ENCODE measurements at regions not wholly inside any gene's neighbourhood (a gene's known extent, or its start where the extent isn't known, plus 50 kb on each side); places are given as distances from the start of the nearest gene placed in this dataset.

- TF ChIP-seq SP1 (IDR thresholded peaks at IDR 0.05), result no peak
- TF ChIP-seq SP1 (CRISPR knock-in tag; IDR thresholded peaks at IDR 0.05), result peak; percentile 31; the same call in 1 of the 2 replicates
- TF ChIP-seq NAIF1 (CRISPR knock-in tag; IDR thresholded peaks at IDR 0.05; ENCODE audit: borderline replicate concordance), result 0 out of 2 replicates have a peak, but pooled peaks have one; percentile 30
- no peak for TF ChIP-seq SP4 (CRISPR knock-in tag; IDR thresholded peaks at IDR 0.05)
- no peak for TF ChIP-seq MLXIP (CRISPR knock-in tag; IDR thresholded peaks at IDR 0.05; ENCODE audit: borderline replicate concordance)
- peak; percentile 77 for TF ChIP-seq SIX4 (CRISPR knock-in tag; IDR thresholded peaks at IDR 0.05)
- peak; percentile 76; the same call in 1 of the 2 replicates for TF ChIP-seq ZSCAN5A (CRISPR knock-in tag; IDR thresholded peaks at IDR 0.05; ENCODE audit: borderline replicate concordance)
- TF ChIP-seq FOSL2 (CRISPR knock-in tag; IDR thresholded peaks at IDR 0.05), result peak; percentile 83
- no peak; the same call in 1 of the 2 replicates for TF ChIP-seq ZNF430 (CRISPR knock-in tag; IDR thresholded peaks at IDR 0.05)
- TF ChIP-seq MYNN (CRISPR knock-in tag; IDR thresholded peaks at IDR 0.05; ENCODE audit: low read depth), result no peak
- no peak for TF ChIP-seq USF2 (IDR thresholded peaks at IDR 0.05; ENCODE audit: low read depth, low read length)
- no peak; the same call in 1 of the 2 replicates for TF ChIP-seq USF2 (CRISPR knock-in tag; IDR thresholded peaks at IDR 0.05; ENCODE audit: borderline replicate concordance)
- TF ChIP-seq FOXK2 (IDR thresholded peaks at IDR 0.05), result 0 out of 2 replicates have a peak, but pooled peaks have one; percentile 12
- no peak for TF ChIP-seq ZNF891 (CRISPR knock-in tag; IDR thresholded peaks at IDR 0.05)
- TF ChIP-seq TRIM24 (CRISPR knock-in tag; IDR thresholded peaks at IDR 0.05), result peak; percentile 85
- no peak; the same call in 1 of the 2 replicates for TF ChIP-seq RXRA (CRISPR knock-in tag; IDR thresholded peaks at IDR 0.05)
- no peak for TF ChIP-seq ZNF263 (CRISPR knock-in tag; IDR thresholded peaks at IDR 0.05)
- no peak for TF ChIP-seq ZNF639 (CRISPR knock-in tag; conservative IDR thresholded peaks at IDR 0.05)
- TF ChIP-seq ZNF75D (CRISPR knock-in tag; IDR thresholded peaks at IDR 0.05; ENCODE audit: borderline replicate concordance), result no peak
- no peak for TF ChIP-seq KMT2A (CRISPR knock-in tag; IDR thresholded peaks at IDR 0.05)
Observed at GRCh38 chr4:159420162-159421057, 317.5 kb downstream of the RAPGEF2 start (continued).
